ENCODE measurements at regions not wholly inside any gene's neighbourhood (a gene's known extent, or its start where the extent isn't known, plus 50 kb on each side); places are given as distances from the start of the nearest gene placed in this dataset.

- no peaks in the 10 kb centered on the region for H3K4me1 ChIP-seq (ENCODE audit: low read length)
- no peak for TF ChIP-seq EZH2phosphoT487 (IDR thresholded peaks at IDR 0.05; ENCODE audit: low read length)
- no peak for TF ChIP-seq CTCF (IDR thresholded peaks at IDR 0.05; ENCODE audit: low read length)
- no peak for TF ChIP-seq EZH2 (optimal IDR thresholded peaks at IDR 0.05; ENCODE audit: low read depth, low read length)
- H3K4me3 ChIP-seq (ENCODE audit: low read length), result no peak overlapping the region
- no peak overlapping the region for H3K27ac ChIP-seq (ENCODE audit: low read length)
- no peak overlapping the region for H3K9ac ChIP-seq (ENCODE audit: low read length)
- no peaks in the 10 kb centered on the region for H3K27me3 ChIP-seq (replicated peaks; ENCODE audit: insufficient read depth, low read length)
- H3F3A ChIP-seq (ENCODE audit: insufficient read depth, low read length), result no peaks in the 10 kb centered on the region
- DNase-seq, result no peak
- no peaks in the 10 kb centered on the region for H3K79me2 ChIP-seq (ENCODE audit: low read length)
- H4K20me1 ChIP-seq (ENCODE audit: insufficient read depth, low read length), result no peaks in the 10 kb centered on the region
- H3K9me3 ChIP-seq (replicated peaks; ENCODE audit: insufficient read depth, low read length), result no peaks in the 10 kb centered on the region
- H3K36me3 ChIP-seq (replicated peaks; ENCODE audit: insufficient read depth, low read length), result no peaks in the 10 kb centered on the region
- no peak overlapping the region for H3K4me2 ChIP-seq (ENCODE audit: low read depth, low read length)
- no peaks in the 10 kb centered on the region for H3K9me2 ChIP-seq (replicated peaks; ENCODE audit: insufficient read depth, low read length)
- no peak overlapping the region for H2AFZ ChIP-seq (ENCODE audit: low read length)
Measured at GRCh38 chr7:12967322-12967721, 279.9 kb downstream of the ARL4A start.

- Histone ChIP-seq H3K79me2 (ENCODE audit: low read length) (no peaks in the 10 kb centered on the region), H4K20me1 (ENCODE audit: insufficient read depth, low read length) (no peaks in the 10 kb centered on the region), H3K9me2 (replicated peaks; ENCODE audit: insufficient read depth, low read length) (no peaks in the 10 kb centered on the region), H2AFZ (ENCODE audit: low read length) (no peak overlapping the region), H3K27me3 (replicated peaks; ENCODE audit: insufficient read depth, low read length) (no peaks in the 10 kb centered on the region), H3K36me3 (replicated peaks; ENCODE audit: insufficient read depth, low read length) (no peaks in the 10 kb centered on the region), H3K4me3 (ENCODE audit: low read length) (no peak overlapping the region), H3K9ac (ENCODE audit: low read length) (no peak overlapping the region), H3K4me1 (ENCODE audit: low read length) (no peaks in the 10 kb centered on the region), H3K27ac (ENCODE audit: low read length) (no peak overlapping the region), H3F3A (ENCODE audit: insufficient read depth, low read length) (no peaks in the 10 kb centered on the region), H3K4me2 (ENCODE audit: low read depth, low read length) (no peak overlapping the region), H3K9me3 (replicated peaks; ENCODE audit: insufficient read depth, low read length) (no peaks in the 10 kb centered on the region)
- no peak for DNase-seq
- TF ChIP-seq EZH2phosphoT487 (IDR thresholded peaks at IDR 0.05; ENCODE audit: low read length) (no peak), CTCF (IDR thresholded peaks at IDR 0.05; ENCODE audit: low read length) (no peak), EZH2 (optimal IDR thresholded peaks at IDR 0.05; ENCODE audit: low read depth, low read length) (no peak)
Measured at GRCh38 chr7:12968836-12969422, 281.5 kb downstream of the ARL4A start.

GRCh38 chr7:12970626-12971025 lies 283.2 kb downstream of the ARL4A start:
- Histone ChIP-seq H3K4me1 (ENCODE audit: low read length) (no peaks in the 10 kb centered on the region), H2AFZ (ENCODE audit: low read length) (no peak overlapping the region), H3K4me2 (ENCODE audit: low read depth, low read length) (no peak overlapping the region), H4K20me1 (ENCODE audit: insufficient read depth, low read length) (no peaks in the 10 kb centered on the region), H3K9me2 (replicated peaks; ENCODE audit: insufficient read depth, low read length) (no peaks in the 10 kb centered on the region), H3K27me3 (replicated peaks; ENCODE audit: insufficient read depth, low read length) (no peaks in the 10 kb centered on the region), H3K9ac (ENCODE audit: low read length) (no peak overlapping the region), H3K36me3 (replicated peaks; ENCODE audit: insufficient read depth, low read length) (no peaks in the 10 kb centered on the region), H3K9me3 (replicated peaks; ENCODE audit: insufficient read depth, low read length) (no peaks in the 10 kb centered on the region), H3K27ac (ENCODE audit: low read length) (no peak overlapping the region), H3K4me3 (ENCODE audit: low read length) (no peak overlapping the region), H3F3A (ENCODE audit: insufficient read depth, low read length) (no peaks in the 10 kb centered on the region), H3K79me2 (ENCODE audit: low read length) (no peaks in the 10 kb centered on the region)
- DNase-seq, result no peak
- TF ChIP-seq EZH2 (optimal IDR thresholded peaks at IDR 0.05; ENCODE audit: low read depth, low read length) (no peak), EZH2phosphoT487 (IDR thresholded peaks at IDR 0.05; ENCODE audit: low read length) (no peak), CTCF (IDR thresholded peaks at IDR 0.05; ENCODE audit: low read length) (no peak)
